D721Med (cell line): ENCODE measurements at regions not wholly inside any gene's neighbourhood (a gene's known extent, or its start where the extent isn't known, plus 50 kb on each side); places are given as distances from the start of the nearest gene placed in this dataset.

ENCODE experiments used
- DNase-seq: peaks from one replicate; pipeline ENCODE4 v3.0.0; 2011; ENCODE audit warnings: low spot score; ENCODE audit not compliant: insufficient read length
- FAIRE-seq: peaks from 2 replicates; lab custom pipeline; 2011; peaks lifted over from hg19 to GRCh38; lab: Jason Lieb, UNC
- CTCF ChIP-seq: IDR thresholded peaks from 2 replicates; pipeline ENCODE4 v1.5.1; 2012; ENCODE audit warnings: mild to moderate bottlenecking, control low read depth; ENCODE audit not compliant: insufficient read depth; ENCODE audit errors: missing control alignments

- no peak for TF ChIP-seq CTCF
- no peak for FAIRE-seq
Observed at GRCh38 chr4:123880631-123881030, 484.0 kb downstream of the SPRY1 start.

DNA sequence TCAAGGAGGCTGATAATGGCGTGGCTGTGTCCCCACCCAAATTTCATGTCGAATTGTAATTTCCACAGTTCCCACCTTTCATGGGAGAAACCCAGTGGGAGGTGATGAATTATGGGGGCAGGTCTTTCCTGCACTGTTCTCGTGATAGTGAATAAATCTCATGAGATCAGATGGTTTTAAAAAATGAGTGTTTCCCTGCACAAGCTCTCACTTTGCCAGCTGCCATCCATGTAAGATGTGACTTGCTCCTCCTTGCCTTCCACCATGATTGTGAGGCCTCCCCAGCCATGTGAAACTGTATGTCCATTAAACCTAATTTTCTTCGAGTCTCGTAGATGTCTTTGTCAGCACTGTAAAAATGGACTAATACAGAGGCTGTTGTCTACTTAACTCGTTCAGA lies 488.3 kb downstream of the SPRY1 start:
- TF ChIP-seq CTCF, result no peak
- DNase-seq (no peak), FAIRE-seq (no peak)

More at GRCh38 chr4:123880631-123881030, 484.0 kb downstream of the SPRY1 start:
- no peak for DNase-seq

DNA sequence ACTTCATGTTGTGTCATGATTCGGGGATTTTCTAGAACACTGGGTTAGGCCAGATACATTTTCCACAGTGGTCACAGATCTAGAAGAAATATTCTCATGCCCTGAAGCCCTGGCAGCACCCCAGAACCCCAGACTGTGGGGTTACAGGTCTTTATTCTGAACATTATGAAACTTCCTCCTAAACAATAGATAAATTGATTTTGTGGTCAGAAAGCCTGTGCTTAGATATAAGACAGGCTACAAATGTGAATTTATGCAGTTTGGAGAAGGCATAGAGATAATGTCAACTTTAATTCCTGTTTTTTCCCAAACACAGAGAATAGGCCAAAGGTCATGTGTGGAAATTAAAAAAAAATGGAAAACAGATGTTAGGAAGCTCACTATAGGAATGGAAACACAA lies 492.9 kb downstream of the SPRY1 start:
- no peak for TF ChIP-seq CTCF
- no peak for DNase-seq

GRCh38 chr4:123890889-123891288 lies 494.3 kb downstream of the SPRY1 start:
- FAIRE-seq (no peak), DNase-seq (no peak)
- TF ChIP-seq CTCF, result no peak

More for the DNA sequence above, 492.9 kb downstream of the SPRY1 start:
- FAIRE-seq, result no peak

DNA sequence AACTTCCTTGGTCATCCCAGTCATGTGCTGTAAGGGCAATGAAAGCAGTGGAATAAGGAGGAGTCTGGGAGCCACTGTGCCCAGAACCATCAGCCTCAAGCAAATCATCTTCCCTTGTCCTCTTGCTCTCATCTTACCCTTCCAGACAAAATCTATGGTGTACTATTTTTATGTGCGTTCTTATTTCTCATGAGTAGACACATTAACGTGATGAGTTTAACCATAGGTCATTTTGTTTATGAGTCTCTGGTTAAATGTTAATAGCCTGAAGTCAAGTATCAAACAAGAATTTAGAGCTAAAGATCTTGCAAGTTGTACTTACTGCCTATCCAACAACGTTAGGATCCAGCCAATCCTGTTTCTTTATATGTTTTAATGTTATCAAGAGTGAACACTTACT lies 495.3 kb downstream of the SPRY1 start:
- TF ChIP-seq CTCF, result no peak
- DNase-seq, result no peak
- no peak for FAIRE-seq

- no peak for TF ChIP-seq CTCF
- no peak for DNase-seq
- FAIRE-seq, result no peak
Observed at GRCh38 chr4:123892368-123892976, 495.9 kb downstream of the SPRY1 start.
